Upper lobe of left lung (tissue), 4 donors: ENCODE measurements at regions not wholly inside any gene's neighbourhood (a gene's known extent, or its start where the extent isn't known, plus 50 kb on each side); places are given as distances from the start of the nearest gene placed in this dataset.

Experiments used
- CTCF ChIP-seq, 6 experiments: fragments of 450-650 bp in 4 of 6; fragments of 200-600 bp in 2 of 6; sonication (generic) in 2 of 6; IDR thresholded peaks; one replicate each; pipeline ENCODE4 v1.5.1; 2016 to 2019; ENCODE audit warnings: antibody characterized with exemption in 6 of 6
- EP300 ChIP-seq, 4 donors: sonication (generic); formaldehyde crosslinking; IDR thresholded peaks; one replicate each; pipeline ENCODE4 v1.5.1; 2017; ENCODE audit warnings: antibody characterized with exemption in 4 of 4, control low read depth in 2 of 4
- POLR2A ChIP-seq, 4 donors: fragments of 450-650 bp; IDR thresholded peaks; one replicate each; pipeline ENCODE4 v1.5.1; 2016 to 2017; ENCODE audit warnings: antibody characterized with exemption in 4 of 4, mild to moderate bottlenecking in 2 of 4
- POLR2AphosphoS5 ChIP-seq, 2 donors: sonication (generic); formaldehyde crosslinking; IDR thresholded peaks; one replicate each; pipeline ENCODE4 v1.5.1; 2017; ENCODE audit warnings: antibody characterized with exemption in 2 of 2

- TF ChIP-seq POLR2A (IDR thresholded peaks at IDR 0.05) (no peak), CTCF (IDR thresholded peaks at IDR 0.05) (no peak), POLR2AphosphoS5 (IDR thresholded peaks at IDR 0.05) (no peak), EP300 (IDR thresholded peaks at IDR 0.05) (no peak)
These were observed 84.1 kb upstream of the SERBP1 start for GRCh38 chr1:67514300-67514699.
